MM.1S (cell line): ENCODE measurements at regions not wholly inside any gene's neighbourhood (a gene's known extent, or its start where the extent isn't known, plus 50 kb on each side); places are given as distances from the start of the nearest gene placed in this dataset.
A peak's percentile ranks its signal among the peaks of the same experiment; 100 is the strongest.

Experiments used
- DNase-seq: peaks from one replicate; pipeline ENCODE4 v3.0.0-alpha.2; 2015
- H2AFZ ChIP-seq: fragments of 300-600 bp; sonication (generic); 2 replicates; pipeline ENCODE4 v1.6.0; 2016; ENCODE audit warnings: antibody characterized with exemption, low read length
- H3F3A ChIP-seq: fragments of 300-600 bp; sonication (generic); 2 replicates; pipeline ENCODE4 v1.6.1; 2016; ENCODE audit warnings: mild to moderate bottlenecking, antibody characterized with exemption, low read length, moderate library complexity, mixed read lengths; ENCODE audit not compliant: insufficient read depth
- H3K27ac ChIP-seq: fragments of 300-600 bp; sonication (generic); 2 replicates; pipeline ENCODE4 v1.5.1; 2016; ENCODE audit warnings: mild to moderate bottlenecking, low read length
- H3K27me3 ChIP-seq: fragments of 300-600 bp; sonication (generic); replicated peaks from 2 replicates; pipeline ENCODE4 v1.6.0; 2016; ENCODE audit warnings: low read length; ENCODE audit not compliant: insufficient read depth
- H3K36me3 ChIP-seq: fragments of 300-600 bp; sonication (generic); replicated peaks from 2 replicates; pipeline ENCODE4 v1.6.1; 2016; ENCODE audit warnings: mild to moderate bottlenecking, low read length, mixed read lengths; ENCODE audit not compliant: insufficient read depth
- H3K4me1 ChIP-seq: fragments of 300-600 bp; sonication (generic); 2 replicates; pipeline ENCODE4 v1.6.1; 2016; ENCODE audit warnings: low read length, mixed read lengths
- H3K4me2 ChIP-seq: fragments of 300-600 bp; sonication (generic); 2 replicates; pipeline ENCODE4 v1.6.0; 2016; ENCODE audit warnings: low read depth, low read length
- H3K4me3 ChIP-seq: fragments of 300-600 bp; sonication (generic); 2 replicates; pipeline ENCODE4 v1.5.1; 2016; ENCODE audit warnings: low read length, mixed read lengths
- H3K79me2 ChIP-seq: fragments of 300-600 bp; sonication (generic); 2 replicates; pipeline ENCODE4 v1.6.1; 2016; ENCODE audit warnings: mixed run types, low read length, mixed read lengths
- H3K9ac ChIP-seq: fragments of 300-600 bp; sonication (generic); 2 replicates; pipeline ENCODE4 v1.6.1; 2016; ENCODE audit warnings: low read length, mixed read lengths
- H3K9me2 ChIP-seq: fragments of 300-600 bp; sonication (generic); replicated peaks from 2 replicates; pipeline ENCODE4 v1.6.1; 2016; ENCODE audit warnings: mild to moderate bottlenecking, low read length, mixed read lengths; ENCODE audit not compliant: insufficient read depth
- H3K9me3 ChIP-seq: fragments of 300-600 bp; sonication (generic); replicated peaks from 2 replicates; pipeline ENCODE4 v1.6.1; 2016; ENCODE audit warnings: mild to moderate bottlenecking, low read length, mixed read lengths; ENCODE audit not compliant: insufficient read depth
- H4K20me1 ChIP-seq: fragments of 300-600 bp; sonication (generic); 2 replicates; pipeline ENCODE4 v1.6.1; 2016; ENCODE audit warnings: mild to moderate bottlenecking, low read length, moderate library complexity, mixed read lengths; ENCODE audit not compliant: insufficient read depth
- EZH2 ChIP-seq: fragments of 300-600 bp; sonication (generic); optimal IDR thresholded peaks from 2 replicates; pipeline ENCODE3; 2017; ENCODE audit warnings: low read depth, mild to moderate bottlenecking, antibody characterized with exemption, low read length, mixed read lengths
- EZH2phosphoT487 ChIP-seq: fragments of 300-600 bp; sonication (generic); IDR thresholded peaks from 2 replicates; pipeline ENCODE4 v1.6.1; 2018; ENCODE audit warnings: antibody characterized with exemption, low read length
- TF ChIP-seq, protein P1 (sequence below): fragments of 300-600 bp; sonication (generic); IDR thresholded peaks from 2 replicates; pipeline ENCODE4 v1.5.1; 2016; ENCODE audit warnings: antibody characterized with exemption, low read length, mixed read lengths

DNA sequence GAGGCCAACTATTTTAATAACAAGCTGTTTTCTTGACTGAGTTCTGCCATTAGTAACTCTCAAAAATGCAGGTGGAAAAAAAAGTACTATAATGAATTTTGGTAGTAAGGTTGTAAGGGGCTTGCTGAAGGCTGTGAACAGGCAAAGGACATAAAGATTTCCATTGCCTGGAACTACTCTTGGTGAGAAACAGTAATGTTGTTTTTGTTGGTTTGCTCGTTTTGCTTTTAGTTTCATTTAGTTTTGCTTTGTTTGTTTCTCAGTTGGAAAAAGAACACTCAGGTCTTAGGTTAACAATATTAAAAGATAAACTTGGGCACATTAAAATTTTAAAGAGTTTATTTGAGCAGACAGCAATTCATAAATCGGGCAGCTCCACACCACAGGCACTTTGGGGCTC lies 824.5 kb upstream of the HTR2C start:
- no peaks in the 10 kb centered on the region for H3K9me2 ChIP-seq
- H3F3A ChIP-seq: no peaks in the 10 kb centered on the region
- H3K36me3 ChIP-seq: no peaks in the 10 kb centered on the region
- H3K9ac ChIP-seq: peak overlapping the region; percentile 47; the same call in 1 of the 2 replicates
- H3K27me3 ChIP-seq: no peaks in the 10 kb centered on the region
- DNase-seq: peak; percentile 35
- peak overlapping the region; percentile 44; the same call in 1 of the 2 replicates for H3K4me3 ChIP-seq
- TF ChIP-seq, protein P1, sequence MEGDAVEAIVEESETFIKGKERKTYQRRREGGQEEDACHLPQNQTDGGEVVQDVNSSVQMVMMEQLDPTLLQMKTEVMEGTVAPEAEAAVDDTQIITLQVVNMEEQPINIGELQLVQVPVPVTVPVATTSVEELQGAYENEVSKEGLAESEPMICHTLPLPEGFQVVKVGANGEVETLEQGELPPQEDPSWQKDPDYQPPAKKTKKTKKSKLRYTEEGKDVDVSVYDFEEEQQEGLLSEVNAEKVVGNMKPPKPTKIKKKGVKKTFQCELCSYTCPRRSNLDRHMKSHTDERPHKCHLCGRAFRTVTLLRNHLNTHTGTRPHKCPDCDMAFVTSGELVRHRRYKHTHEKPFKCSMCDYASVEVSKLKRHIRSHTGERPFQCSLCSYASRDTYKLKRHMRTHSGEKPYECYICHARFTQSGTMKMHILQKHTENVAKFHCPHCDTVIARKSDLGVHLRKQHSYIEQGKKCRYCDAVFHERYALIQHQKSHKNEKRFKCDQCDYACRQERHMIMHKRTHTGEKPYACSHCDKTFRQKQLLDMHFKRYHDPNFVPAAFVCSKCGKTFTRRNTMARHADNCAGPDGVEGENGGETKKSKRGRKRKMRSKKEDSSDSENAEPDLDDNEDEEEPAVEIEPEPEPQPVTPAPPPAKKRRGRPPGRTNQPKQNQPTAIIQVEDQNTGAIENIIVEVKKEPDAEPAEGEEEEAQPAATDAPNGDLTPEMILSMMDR: no peak
- TF ChIP-seq EZH2 (no peak), EZH2phosphoT487 (no peak)
- H4K20me1 ChIP-seq: no peaks in the 10 kb centered on the region
- H3K4me1 ChIP-seq: peaks cover 10% of the 10 kb centered on the region; the same call in 1 of the 2 replicates
- no peaks in the 10 kb centered on the region for H3K79me2 ChIP-seq
- no peaks in the 10 kb centered on the region for H3K9me3 ChIP-seq
- H3K27ac ChIP-seq: peak overlapping the region; percentile 18; the same call in 1 of the 2 replicates
- peak overlapping the region; percentile 63 for H2AFZ ChIP-seq
- H3K4me2 ChIP-seq: peak overlapping the region; percentile 55

DNA sequence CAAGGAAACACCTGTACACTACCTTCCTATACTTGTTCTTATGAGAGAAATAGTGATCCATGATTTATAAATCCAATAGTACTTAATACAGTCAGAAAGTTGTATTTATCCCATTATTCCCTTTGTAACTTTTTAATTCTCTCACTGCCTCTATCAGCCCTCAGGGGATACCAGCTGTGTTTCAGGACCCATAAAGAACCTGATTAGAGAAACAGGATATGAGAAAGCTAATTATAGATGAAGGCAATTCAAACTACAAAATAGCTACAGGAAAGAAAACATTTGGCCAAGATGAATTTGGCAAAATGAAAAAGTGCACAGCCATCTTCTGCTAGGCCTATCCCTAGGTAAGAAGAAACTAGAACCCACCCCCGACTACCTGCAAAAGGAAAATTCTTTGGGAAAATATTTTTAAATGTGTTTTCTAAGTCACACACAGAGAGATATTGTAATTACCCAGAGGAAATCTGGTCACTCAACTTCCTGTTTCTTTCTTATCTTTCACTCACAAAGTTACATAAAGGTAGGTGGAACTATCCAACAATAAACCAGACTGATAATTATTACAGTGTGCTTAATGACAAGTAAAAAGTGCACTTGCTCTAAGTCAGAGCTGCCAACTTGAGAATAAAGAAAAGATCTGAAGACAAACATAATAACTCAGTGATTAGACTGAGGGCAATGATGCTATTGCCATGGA lies 836.5 kb upstream of the HTR2C start:
- Histone ChIP-seq H3K27ac (peak overlapping the region; percentile 52; the same call in 1 of the 2 replicates), H3K9me2 (no peaks in the 10 kb centered on the region), H3K4me2 (peak overlapping the region; percentile 71), H2AFZ (no peak overlapping the region), H4K20me1 (no peaks in the 10 kb centered on the region), H3K4me3 (no peak overlapping the region), H3K27me3 (no peaks in the 10 kb centered on the region), H3K9ac (no peak overlapping the region), H3K79me2 (no peaks in the 10 kb centered on the region), H3K9me3 (no peaks in the 10 kb centered on the region), H3K36me3 (no peaks in the 10 kb centered on the region), H3F3A (peaks cover 11% of the 10 kb centered on the region), H3K4me1 (peaks cover 47% of the 10 kb centered on the region)
- peak; percentile 53 for DNase-seq
- TF ChIP-seq EZH2 (no peak), EZH2phosphoT487 (no peak)
- TF ChIP-seq, protein P1: no peak

DNA sequence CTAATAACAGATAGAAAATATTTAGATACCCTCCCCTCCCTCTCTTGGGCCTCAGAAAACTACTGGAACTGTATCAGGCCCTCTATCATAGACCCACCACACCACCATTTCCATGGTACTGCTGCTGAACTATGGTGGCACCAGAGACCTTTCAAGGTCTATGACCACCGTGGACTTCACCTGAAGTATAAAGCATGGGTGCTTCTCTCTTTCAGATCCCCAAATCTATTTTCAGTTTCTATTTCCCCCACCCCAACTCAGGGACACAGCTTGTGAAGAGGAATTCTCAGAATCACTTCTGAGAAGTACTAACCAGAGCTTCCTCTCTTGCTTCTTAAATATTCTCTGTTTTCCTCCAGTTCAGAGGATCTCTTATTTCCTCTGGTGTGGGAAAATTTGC lies 840.8 kb upstream of the HTR2C start:
- TF ChIP-seq, protein P1: peak; percentile 13; the same call in 1 of the 2 replicates
- TF ChIP-seq EZH2phosphoT487: no peak

More for the DNA sequence above, 840.8 kb upstream of the HTR2C start:
- Histone ChIP-seq H3K4me2 (peak overlapping the region; percentile 39; the same call in 1 of the 2 replicates), H3K79me2 (no peaks in the 10 kb centered on the region), H3K4me3 (no peak overlapping the region), H3K9me2 (no peaks in the 10 kb centered on the region), H4K20me1 (no peaks in the 10 kb centered on the region), H3K36me3 (no peaks in the 10 kb centered on the region), H3F3A (peaks cover 30% of the 10 kb centered on the region), H3K9ac (no peak overlapping the region), H3K27me3 (no peaks in the 10 kb centered on the region), H3K4me1 (peaks cover 56% of the 10 kb centered on the region), H3K27ac (peak overlapping the region; percentile 39; the same call in 1 of the 2 replicates), H2AFZ (no peak overlapping the region), H3K9me3 (no peaks in the 10 kb centered on the region)
- DNase-seq: peak; percentile 70
